ENCODE measurements at regions not wholly inside any gene's neighbourhood (a gene's known extent, or its start where the extent isn't known, plus 50 kb on each side); places are given as distances from the start of the nearest gene placed in this dataset.

- TF ChIP-seq, protein P1, sequence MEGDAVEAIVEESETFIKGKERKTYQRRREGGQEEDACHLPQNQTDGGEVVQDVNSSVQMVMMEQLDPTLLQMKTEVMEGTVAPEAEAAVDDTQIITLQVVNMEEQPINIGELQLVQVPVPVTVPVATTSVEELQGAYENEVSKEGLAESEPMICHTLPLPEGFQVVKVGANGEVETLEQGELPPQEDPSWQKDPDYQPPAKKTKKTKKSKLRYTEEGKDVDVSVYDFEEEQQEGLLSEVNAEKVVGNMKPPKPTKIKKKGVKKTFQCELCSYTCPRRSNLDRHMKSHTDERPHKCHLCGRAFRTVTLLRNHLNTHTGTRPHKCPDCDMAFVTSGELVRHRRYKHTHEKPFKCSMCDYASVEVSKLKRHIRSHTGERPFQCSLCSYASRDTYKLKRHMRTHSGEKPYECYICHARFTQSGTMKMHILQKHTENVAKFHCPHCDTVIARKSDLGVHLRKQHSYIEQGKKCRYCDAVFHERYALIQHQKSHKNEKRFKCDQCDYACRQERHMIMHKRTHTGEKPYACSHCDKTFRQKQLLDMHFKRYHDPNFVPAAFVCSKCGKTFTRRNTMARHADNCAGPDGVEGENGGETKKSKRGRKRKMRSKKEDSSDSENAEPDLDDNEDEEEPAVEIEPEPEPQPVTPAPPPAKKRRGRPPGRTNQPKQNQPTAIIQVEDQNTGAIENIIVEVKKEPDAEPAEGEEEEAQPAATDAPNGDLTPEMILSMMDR (IDR thresholded peaks at IDR 0.05; ENCODE audit: insufficient read depth, low read length, poor library complexity, severe bottlenecking) = no peak
- no peak for TF ChIP-seq EZH2phosphoT487 (conservative IDR thresholded peaks at IDR 0.05; ENCODE audit: low read length)
Observed at GRCh38 chr1:208977638-208978256, 605.8 kb upstream of the CAMK1G start.

Measured in SU-DHL-6 (cell line).